Germinal center (tissue), 1 donor: ENCODE measurements at regions not wholly inside any gene's neighbourhood (a gene's known extent, or its start where the extent isn't known, plus 50 kb on each side); places are given as distances from the start of the nearest gene placed in this dataset.

Experiments
- DNase-seq: peaks from one replicate; pipeline ENCODE4 v3.0.0; 2012; ENCODE audit warnings: mixed read lengths, low spot score

DNA sequence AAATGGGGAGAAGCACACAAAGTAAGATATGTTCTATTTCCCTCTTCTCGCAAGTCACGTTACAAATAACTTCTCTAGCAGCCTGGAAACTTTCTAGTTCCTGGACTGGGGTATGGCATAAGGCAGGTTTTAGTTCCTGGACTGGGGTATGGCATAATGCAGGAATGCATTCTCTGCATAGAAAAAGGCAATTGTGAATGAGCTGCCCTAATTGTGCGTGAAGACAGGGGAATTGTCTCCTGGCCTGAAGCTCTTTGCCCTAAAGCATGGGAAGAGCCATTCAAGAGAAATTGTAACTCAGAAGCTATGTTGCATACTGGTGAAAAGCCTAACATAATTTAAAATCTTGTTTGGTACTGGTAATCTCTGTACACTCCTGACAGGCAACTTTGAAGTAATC is 54.3 kb upstream of the CBLB start:
- no peak for DNase-seq

DNA sequence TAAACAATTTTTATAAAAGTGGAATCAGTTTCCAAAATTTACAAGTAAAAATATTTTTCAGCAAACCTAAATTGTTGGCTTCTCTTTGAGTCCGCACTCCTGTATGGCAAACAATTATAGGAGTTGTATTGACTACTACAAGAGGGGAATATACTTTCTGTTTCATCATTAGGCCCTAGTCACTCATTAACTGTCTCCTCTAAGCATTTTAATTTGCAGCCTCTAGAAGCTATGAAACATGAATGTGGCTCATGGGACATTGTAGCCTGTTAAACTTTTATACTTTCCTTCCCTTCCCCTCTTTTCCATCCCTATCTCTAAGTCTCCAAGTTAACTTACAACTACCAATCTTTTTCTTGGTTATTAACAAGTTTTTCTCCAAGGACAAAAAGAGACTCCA is 58.9 kb upstream of the CBLB start:
- DNase-seq: no peak

GRCh38 chr3:105930733-105931132 is 61.9 kb upstream of the CBLB start:
- no peak for DNase-seq

DNA sequence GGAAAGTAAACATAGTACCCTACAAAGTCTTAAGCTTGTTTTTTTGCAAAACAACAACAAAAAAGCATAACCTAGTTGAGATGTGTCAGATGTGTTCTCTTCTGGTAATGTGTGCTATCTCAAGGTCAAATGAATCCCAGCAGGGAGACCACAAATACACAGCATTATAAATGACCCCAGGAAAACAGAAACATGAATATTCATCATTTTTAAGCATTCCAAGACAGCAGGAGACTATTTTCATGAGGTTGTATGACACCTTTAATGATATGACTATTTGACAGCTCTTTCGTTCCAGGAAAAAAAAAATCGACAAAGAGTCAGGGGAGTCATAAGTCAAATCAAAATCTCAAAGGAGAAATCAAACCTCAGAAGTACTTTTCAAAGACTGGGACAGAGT is 62.7 kb upstream of the CBLB start:
- no peak for DNase-seq

- DNase-seq: no peak
Measured at GRCh38 chr3:105933871-105934270, 65.1 kb upstream of the CBLB start.

DNA sequence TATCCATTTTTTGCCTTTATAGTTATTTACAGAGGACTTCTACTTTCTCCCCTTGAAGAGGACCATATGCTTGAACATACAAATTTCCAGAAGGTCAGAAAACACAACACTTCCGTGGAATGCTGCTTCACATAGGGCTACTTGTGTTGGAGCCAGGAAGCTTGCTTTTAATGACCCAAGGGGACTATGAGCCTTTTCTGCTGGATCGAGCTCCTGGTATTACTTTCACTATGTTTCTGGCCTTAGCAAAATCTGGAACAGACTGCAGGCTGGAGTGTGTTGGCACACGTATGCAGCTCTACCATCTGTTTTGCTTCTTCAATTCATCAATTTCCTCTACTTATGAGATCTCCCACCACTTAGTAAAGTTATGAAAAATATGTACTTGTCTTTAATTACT is 69.3 kb upstream of the CBLB start:
- DNase-seq: no peak

DNA sequence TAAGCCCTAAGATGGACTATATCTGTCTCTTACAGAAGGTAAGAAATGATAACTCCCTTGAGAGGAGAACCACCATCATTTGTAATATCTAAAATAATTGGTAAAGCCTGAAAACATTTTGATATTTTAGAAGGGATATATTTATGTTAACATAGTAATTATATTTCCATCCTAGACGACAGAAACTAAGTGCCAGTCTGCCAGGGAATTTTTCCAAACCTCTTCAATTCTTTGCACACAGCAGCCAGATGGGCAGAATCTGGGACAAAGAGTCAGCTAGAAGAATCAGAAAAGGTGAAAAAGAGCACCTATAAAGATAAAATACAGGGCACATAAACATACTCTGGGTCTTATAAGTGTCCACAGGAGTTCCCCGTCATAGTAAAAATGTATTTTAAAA is 70.0 kb upstream of the CBLB start:
- no peak for DNase-seq

GRCh38 chr3:105944276-105944675 is 75.5 kb upstream of the CBLB start:
- DNase-seq: no peak

- DNase-seq: no peak
Measured at GRCh38 chr3:105944721-105945120, 75.9 kb upstream of the CBLB start.

- no peak for DNase-seq
Measured at GRCh38 chr3:105948101-105948500, 79.3 kb upstream of the CBLB start.

DNA sequence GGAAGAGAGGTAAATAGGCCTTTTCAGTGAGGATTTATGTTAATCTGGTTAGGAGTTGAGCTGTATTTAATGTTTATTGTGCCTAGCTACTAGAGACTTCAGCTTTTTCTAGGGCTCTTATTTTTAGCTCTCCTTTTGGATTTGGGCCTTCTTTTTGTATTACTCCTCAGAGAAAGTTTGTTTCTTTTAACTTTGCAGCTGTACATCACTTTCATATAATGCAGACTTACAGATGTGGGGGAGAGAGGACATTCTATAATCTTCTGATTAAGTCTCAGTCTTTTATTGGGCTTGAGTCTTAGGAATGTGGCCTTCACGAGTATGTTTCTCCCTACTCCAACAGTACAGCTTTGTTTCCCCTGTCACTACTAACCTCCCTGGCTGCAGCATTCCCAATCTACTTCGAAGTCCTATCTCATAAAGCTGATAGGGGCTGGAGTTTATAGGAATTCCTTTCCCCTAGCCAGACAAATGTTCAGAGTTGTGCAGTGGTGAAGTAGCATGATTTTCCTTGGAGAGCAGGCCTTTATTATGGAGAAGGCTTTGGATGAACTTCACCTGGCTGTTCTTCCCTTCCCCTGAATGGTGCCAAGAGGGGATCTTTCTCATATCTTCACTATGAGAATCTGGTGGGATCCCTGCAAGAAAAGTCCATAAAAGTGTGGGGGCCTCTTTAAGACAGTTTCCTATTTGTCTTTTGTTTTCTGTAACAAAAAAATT is 82.2 kb upstream of the CBLB start:
- no peak for DNase-seq

DNA sequence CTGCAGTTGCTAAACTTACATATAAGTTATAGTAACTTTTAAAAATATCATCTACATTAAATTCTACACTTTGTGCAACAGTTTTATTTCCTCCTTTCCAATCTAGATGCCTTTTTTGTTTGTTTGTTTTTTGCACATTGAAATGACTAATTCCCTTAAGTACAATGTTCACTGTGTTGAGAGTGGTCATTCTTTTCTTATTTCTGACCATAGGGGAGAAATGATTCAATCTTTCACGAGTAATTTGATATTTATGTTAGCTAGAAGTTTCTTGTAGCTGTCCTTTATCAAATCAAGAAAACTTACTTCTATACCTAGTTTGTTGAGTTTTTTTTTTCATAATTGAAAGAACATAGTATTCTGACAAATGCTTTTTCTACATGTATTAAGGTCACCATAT is 85.0 kb upstream of the CBLB start:
- DNase-seq: no peak

- no peak for DNase-seq
Measured at GRCh38 chr3:105956306-105956705, 87.5 kb upstream of the CBLB start.

- DNase-seq: no peak
Measured at GRCh38 chr3:105957722-105958121, 88.9 kb upstream of the CBLB start.

DNA sequence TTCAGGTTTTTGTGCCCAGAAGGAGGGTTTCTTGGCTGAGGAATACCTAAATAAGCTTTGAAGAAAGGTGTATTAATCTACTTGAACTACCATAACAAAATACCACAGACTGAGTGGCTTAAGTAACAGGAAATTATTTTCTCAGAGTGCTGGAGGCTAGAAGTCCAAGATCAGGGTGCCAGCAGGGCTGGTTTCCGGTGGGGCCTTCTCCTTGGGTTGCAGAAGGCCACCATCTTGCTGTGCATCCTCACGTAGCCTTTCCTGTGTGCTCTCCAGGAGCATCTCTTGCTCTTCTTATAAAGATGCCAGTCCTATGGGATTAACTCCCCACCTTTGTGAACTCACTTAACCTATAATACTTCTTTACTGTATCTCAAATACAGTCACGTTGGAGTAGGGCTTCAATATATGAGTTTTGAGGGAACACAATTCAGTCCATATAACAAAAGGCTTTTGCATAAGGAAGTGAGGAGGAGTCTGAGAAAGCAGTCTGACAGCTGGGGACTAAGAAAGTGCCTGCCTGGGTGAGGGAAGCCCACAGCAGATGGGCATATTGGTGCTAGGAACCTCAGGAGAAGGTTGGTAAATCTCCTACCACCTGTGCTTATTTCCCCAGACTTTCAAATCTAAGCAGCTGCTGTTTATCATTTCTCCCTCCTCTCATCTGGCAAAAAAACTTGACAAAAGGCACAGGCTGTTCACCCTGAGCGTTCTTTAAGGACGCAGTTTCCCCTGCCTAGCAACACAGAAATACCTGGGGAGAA is 89.6 kb upstream of the CBLB start:
- DNase-seq: no peak

DNA sequence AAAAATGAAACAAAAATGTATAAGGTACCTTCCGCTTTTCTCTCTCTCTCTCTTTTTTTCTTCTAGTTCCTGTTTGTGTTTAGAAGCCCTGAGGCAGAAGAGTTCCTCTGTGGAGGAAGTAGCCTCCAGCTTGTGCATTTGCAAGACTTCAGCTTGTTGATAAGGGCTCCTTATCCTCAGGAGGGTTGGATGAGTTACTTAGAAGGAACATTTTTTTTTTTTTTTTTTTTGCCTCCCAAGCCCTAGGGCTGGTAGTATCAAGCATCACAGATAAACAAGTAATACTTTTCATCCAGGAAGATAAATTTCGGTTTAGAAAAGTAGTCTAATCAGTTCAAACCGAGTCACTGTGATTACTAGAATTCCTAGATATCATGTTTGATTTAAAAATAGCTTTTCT is 91.0 kb upstream of the CBLB start:
- no peak for DNase-seq

GRCh38 chr3:105960381-105960780 is 91.6 kb upstream of the CBLB start:
- no peak for DNase-seq

DNA sequence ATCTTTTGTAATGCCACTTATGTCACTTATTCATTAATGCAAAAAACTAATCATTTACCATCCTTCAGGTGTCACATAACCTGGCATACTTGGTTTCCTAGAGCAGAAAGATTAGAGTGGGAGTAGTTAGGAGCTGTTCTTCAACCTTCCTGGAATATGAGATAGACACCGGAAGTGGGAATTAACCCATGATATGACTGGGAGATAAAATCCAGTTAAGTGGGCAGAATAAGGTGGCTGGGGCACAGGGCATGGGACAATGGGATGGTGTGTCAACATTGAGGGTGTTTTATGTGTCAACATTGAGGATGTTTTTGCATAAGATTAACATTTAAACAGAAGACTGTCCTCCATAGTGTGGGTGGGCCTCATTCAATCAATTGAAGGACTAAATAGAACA is 94.3 kb upstream of the CBLB start:
- DNase-seq: no peak

- DNase-seq: no peak
Measured at GRCh38 chr3:105965384-105965783, 96.6 kb upstream of the CBLB start.

DNA sequence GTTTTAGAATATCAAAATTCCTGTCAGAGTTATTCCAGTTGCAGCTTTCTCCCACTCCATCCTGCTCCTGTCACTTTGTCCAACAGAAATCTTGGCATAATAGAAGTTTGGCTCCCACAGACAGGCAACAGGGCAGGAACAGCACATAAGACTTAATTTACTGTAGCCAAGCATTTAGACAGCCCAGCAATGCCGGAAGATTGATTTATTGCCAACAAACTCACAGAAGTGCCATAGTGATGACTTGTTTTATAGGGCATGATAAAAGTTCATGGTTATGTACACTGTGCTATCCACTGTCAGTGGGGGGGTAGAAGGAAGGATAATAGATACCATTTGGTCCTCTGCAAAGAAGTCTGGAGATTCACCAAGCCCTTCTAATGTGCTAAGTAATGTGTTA is 98.3 kb upstream of the CBLB start:
- no peak for DNase-seq

DNA sequence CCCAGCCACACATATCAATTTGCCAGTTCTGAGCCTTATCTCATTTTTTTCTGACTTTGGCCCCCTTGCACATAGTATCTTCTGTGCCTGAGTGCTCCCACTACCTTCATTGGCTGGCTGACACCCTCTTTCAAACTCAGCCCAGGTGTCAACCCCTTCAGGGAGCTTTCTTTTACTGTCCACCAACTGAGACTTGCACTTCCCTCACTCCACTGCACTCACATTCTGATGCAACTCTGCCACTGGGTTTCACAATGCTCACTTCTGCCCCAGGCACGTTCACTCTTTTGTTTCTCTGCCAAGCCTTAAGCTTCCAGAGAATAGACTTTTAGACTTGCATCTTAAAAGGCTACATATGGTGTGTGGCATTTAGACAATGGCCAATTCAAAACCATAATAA is 101.5 kb upstream of the CBLB start:
- DNase-seq: no peak

DNA sequence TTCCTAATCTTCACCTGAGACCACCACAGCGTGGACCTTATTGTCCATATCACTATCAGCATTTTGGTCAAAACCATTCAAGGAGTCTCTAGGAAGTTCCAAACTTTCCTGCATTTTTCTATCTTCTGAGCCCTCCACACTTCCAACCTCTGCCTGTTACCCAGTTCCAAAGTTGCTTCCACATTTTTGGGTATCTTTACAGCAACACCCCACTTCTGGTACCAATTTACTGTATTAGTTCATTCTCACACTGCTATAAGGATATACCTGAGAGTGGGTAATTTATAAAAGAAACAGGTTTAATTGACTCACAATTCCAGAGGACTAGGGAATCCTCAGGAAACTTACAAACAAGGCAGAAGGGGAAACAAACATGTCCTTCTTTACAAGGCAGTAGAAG is 103.3 kb upstream of the CBLB start:
- DNase-seq: no peak

DNA sequence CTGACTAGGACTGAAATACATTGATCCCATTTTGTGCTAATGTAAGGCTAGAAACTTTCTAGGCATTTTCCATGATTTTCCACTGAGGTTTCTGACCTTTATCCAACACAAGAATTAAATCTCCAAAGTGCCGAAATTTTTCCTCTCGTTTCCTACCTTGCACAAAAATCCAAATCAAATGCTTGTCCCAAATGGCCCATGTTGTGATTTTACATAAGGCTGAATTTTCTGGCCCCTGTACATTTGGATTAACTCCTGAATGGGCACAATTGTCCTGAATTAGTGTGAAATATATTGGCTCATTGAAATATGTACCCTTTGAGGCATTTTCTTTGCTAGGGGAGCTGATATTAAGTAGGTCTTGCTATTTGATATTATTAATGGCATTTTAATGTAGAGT is 105.6 kb upstream of the CBLB start:
- no peak for DNase-seq

DNA sequence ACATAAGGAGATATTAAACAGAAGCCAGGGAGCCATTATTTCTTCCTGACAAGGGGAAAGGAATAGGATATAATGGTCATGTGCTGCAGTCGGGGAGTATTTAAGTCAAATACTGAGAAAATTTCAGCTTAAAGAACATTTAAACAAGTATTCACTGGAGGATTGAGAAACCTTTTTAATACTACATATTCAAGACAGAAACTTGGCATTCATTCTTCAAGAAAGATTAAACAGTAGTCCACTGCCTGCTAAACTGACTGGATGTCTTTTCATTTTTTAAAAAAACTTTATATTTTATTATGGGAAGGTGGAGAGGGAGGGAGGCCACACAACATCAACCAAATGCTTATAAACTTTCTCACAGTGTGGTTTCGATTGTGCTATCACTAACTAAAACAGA is 107.4 kb upstream of the CBLB start:
- DNase-seq: no peak
